HepG2 (cell line): ENCODE measurements at regions not wholly inside any gene's neighbourhood (a gene's known extent, or its start where the extent isn't known, plus 50 kb on each side); places are given as distances from the start of the nearest gene placed in this dataset.

Experiments used
- ASH2L ChIP-seq: fragments of 300-600, 200-600 bp; sonication (generic); IDR thresholded peaks from 2 replicates; pipeline ENCODE4 v1.7.0; 2017; ENCODE audit warnings: low read depth, mild to moderate bottlenecking, moderate library complexity, mixed read lengths, low read length; ENCODE audit not compliant: insufficient read length
- NFKB2 ChIP-seq: sonication (generic); formaldehyde crosslinking; IDR thresholded peaks from 2 replicates; pipeline ENCODE4 v1.4.0; 2020; ENCODE audit warnings: missing genetic modification reagents, borderline replicate concordance
- RFX1 ChIP-seq: fragments of 450-650 bp; IDR thresholded peaks from 2 replicates; pipeline ENCODE4 v1.6.1; 2017
- RFX3 ChIP-seq: IDR thresholded peaks from 2 replicates; pipeline ENCODE4 v1.6.1; 2016; ENCODE audit warnings: missing biosample characterization, missing genetic modification reagents
- ZFP37 ChIP-seq: sonication (generic); formaldehyde crosslinking; IDR thresholded peaks from 2 replicates; pipeline ENCODE4 v1.4.0; 2020; ENCODE audit warnings: missing genetic modification reagents, borderline replicate concordance
- TF ChIP-seq, protein P1 (sequence below): sonication (generic); formaldehyde crosslinking; IDR thresholded peaks from 2 replicates; pipeline ENCODE4 v1.5.0; 2020; ENCODE audit warnings: missing genetic modification reagents
- TF ChIP-seq, protein P2 (sequence below): sonication (generic); formaldehyde crosslinking; IDR thresholded peaks from 2 replicates; pipeline ENCODE4 v1.8.1; 2023; ENCODE audit warnings: mild to moderate bottlenecking, missing genetic modification reagents
- TF ChIP-seq, protein P3 (sequence below): sonication (generic); formaldehyde crosslinking; IDR thresholded peaks from 2 replicates; pipeline ENCODE4 v1.8.0; 2022; ENCODE audit warnings: low read depth, missing genetic modification reagents
- TF ChIP-seq, protein P4 (sequence below): sonication (generic); formaldehyde crosslinking; IDR thresholded peaks from 2 replicates; pipeline ENCODE4 v1.5.0; 2020; ENCODE audit warnings: missing genetic modification reagents, mild to moderate bottlenecking, borderline replicate concordance
- TF ChIP-seq, protein P5 (sequence below): sonication (generic); formaldehyde crosslinking; IDR thresholded peaks from 2 replicates; pipeline ENCODE4 v1.4.0; 2020; ENCODE audit warnings: missing genetic modification reagents, low read depth, mild to moderate bottlenecking, borderline replicate concordance

DNA sequence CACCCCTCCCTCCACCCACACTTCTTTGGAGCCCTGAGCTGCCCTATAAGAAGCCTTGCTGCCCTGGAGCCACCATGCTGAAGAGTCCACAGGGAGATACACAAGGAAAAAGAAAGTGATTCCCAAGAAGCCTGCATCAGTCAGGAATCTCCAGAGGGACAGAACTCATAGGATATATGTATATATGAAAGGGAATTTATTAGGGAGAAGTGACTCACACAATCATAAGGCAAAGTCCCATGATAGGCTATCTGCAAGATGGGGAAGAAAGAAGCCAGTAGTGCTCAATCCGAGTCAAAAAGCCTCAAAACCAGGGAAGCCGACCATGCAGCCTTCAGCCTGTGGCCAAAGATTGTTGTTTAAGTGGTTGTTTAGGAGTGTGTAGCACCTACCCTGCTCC lies 87.9 kb downstream of the TMEM114 start (continued):
- TF ChIP-seq, protein P1, sequence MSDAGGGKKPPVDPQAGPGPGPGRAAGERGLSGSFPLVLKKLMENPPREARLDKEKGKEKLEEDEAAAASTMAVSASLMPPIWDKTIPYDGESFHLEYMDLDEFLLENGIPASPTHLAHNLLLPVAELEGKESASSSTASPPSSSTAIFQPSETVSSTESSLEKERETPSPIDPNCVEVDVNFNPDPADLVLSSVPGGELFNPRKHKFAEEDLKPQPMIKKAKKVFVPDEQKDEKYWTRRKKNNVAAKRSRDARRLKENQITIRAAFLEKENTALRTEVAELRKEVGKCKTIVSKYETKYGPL (CRISPR knock-in tag), result no peak
- TF ChIP-seq, protein P2, sequence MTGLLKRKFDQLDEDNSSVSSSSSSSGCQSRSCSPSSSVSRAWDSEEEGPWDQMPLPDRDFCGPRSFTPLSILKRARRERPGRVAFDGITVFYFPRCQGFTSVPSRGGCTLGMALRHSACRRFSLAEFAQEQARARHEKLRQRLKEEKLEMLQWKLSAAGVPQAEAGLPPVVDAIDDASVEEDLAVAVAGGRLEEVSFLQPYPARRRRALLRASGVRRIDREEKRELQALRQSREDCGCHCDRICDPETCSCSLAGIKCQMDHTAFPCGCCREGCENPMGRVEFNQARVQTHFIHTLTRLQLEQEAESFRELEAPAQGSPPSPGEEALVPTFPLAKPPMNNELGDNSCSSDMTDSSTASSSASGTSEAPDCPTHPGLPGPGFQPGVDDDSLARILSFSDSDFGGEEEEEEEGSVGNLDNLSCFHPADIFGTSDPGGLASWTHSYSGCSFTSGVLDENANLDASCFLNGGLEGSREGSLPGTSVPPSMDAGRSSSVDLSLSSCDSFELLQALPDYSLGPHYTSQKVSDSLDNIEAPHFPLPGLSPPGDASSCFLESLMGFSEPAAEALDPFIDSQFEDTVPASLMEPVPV, result no peak
- TF ChIP-seq ASH2L, result no peak
- TF ChIP-seq RFX1, result no peak
- TF ChIP-seq, protein P3, sequence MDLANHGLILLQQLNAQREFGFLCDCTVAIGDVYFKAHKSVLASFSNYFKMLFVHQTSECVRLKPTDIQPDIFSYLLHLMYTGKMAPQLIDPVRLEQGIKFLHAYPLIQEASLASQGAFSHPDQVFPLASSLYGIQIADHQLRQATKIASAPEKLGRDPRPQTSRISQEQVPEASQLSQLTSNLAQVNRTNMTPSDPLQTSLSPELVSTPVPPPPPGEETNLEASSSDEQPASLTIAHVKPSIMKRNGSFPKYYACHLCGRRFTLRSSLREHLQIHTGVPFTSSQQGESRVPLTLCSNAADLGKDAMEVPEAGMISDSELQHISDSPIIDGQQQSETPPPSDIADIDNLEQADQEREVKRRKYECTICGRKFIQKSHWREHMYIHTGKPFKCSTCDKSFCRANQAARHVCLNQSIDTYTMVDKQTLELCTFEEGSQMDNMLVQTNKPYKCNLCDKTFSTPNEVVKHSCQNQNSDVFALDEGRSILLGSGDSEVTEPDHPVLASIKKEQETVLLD (CRISPR knock-in tag), result no peak
- TF ChIP-seq, protein P4, sequence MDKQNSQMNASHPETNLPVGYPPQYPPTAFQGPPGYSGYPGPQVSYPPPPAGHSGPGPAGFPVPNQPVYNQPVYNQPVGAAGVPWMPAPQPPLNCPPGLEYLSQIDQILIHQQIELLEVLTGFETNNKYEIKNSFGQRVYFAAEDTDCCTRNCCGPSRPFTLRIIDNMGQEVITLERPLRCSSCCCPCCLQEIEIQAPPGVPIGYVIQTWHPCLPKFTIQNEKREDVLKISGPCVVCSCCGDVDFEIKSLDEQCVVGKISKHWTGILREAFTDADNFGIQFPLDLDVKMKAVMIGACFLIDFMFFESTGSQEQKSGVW (CRISPR knock-in tag), result no peak
- TF ChIP-seq, protein P5, sequence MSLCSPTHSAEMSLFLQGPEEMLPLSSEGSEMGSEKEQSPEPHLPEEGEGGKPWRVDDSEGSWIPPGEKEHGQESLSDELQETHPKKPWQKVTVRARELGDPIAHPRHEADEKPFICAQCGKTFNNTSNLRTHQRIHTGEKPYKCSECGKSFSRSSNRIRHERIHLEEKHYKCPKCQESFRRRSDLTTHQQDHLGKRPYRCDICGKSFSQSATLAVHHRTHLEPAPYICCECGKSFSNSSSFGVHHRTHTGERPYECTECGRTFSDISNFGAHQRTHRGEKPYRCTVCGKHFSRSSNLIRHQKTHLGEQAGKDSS, result no peak
- TF ChIP-seq ZFP37, result no peak
- TF ChIP-seq NFKB2 (CRISPR knock-in tag), result no peak
- TF ChIP-seq RFX3 (CRISPR knock-in tag), result no peak
- TF ChIP-seq, all 625 proteins: peak for 0
